DMS153 treated with DMSO at 0.1 percent for 48 hours (cell line): ENCODE measurements at regions not wholly inside any gene's neighbourhood (a gene's known extent, or its start where the extent isn't known, plus 50 kb on each side); places are given as distances from the start of the nearest gene placed in this dataset.
"Not testable (repeated sequence)": the region's sequence is repeated elsewhere in the genome, so short reads cannot be mapped to it uniquely, and the experiment has no call there.

Experiments
- DNase-seq: peaks from one replicate; lab custom pipeline; 2025; ENCODE audit not compliant: unreplicated experiment; lab: John Stamatoyannopoulos, UW

DNA sequence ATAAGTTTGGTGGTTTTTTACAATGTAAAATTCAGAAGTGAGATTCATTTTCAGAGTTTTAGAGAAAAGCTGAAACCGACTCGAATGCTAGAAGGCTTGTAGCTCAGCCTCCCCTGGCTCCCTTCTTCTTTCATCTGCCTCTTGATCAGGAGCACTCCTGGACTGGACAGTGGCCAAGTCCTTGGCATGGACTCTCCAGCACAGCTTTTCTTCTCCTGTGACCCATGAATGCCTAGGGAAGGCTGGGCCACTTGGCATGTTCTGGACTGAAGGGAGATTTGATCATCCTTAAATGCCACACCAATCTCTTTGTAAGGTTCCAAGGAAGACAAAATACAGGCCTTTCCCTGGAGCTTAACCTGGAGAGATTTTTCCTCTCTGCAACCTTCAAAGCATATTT lies 384.0 kb upstream of the SASH1 start:
- no peak for DNase-seq

- no peak for DNase-seq
Measured at GRCh38 chr6:147961481-147962141, 381.0 kb upstream of the SASH1 start.

- not testable (repeated sequence) for DNase-seq
Measured at GRCh38 chr6:147965448-147965847, 377.2 kb upstream of the SASH1 start.

DNA sequence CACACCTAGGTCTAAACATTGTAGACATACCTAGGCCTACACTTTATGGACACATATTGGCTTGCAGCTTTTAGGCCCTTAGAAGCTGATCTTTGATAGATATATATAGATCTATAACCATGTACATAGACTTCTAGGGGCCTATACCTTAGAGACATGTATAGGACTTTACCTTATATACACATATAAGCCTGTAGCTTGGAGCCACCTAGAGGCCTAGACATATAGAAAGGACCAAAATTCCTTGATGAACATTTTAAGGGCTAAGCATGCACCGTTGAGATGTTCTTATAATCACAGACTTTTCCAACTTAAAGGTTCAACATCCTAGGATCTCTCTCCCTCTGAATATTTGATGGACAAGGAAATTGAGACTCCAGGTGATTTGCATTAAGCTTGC lies 371.7 kb upstream of the SASH1 start:
- DNase-seq = no peak

DNA sequence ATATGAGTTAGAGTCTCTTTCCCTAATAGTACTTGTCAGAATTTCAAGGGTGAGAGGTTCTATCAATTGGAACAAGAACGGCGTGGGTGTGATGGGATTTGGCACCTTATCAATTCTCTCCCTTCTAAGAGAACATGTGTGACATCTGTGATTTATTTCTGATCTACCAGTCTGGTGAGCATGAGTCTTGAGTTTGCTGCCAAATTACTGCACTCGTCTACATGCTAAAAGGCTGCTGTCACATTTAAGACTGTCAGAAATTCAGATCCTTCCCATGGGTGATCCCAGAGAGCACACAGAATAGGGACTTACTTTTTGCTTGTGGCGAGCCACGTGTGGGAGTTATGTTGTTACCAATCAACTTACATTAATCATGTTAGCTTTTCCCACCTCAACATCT lies 370.2 kb upstream of the SASH1 start:
- DNase-seq = no peak

GRCh38 chr6:147973806-147974205 lies 368.8 kb upstream of the SASH1 start:
- no peak for DNase-seq

DNA sequence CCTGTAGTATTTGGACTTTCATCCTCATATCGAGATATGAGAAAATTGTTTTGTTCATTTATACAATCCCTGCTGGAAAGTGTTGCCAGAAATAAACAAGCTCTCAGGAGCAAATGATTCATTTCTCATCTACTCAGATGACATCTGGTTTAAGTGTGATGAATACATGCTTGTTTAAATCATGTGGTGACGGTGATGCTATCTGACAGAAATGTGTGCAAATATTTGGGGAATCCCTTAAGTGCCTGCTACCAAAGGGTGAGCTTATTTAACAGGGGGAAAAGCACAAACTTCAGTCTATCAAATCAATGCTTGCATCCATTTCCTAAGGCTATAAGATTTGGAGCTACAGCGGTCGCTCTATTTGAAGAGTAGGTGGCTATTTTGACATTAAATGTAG lies 368.3 kb upstream of the SASH1 start:
- DNase-seq = peak; percentile 16

- DNase-seq = no peak
Measured at GRCh38 chr6:147977851-147978465, 364.7 kb upstream of the SASH1 start.

GRCh38 chr6:147979966-147980365 lies 362.7 kb upstream of the SASH1 start:
- DNase-seq = no peak

GRCh38 chr6:147983581-147984366 lies 358.9 kb upstream of the SASH1 start:
- no peak for DNase-seq

GRCh38 chr6:147986846-147987245 lies 355.8 kb upstream of the SASH1 start:
- no peak for DNase-seq

DNA sequence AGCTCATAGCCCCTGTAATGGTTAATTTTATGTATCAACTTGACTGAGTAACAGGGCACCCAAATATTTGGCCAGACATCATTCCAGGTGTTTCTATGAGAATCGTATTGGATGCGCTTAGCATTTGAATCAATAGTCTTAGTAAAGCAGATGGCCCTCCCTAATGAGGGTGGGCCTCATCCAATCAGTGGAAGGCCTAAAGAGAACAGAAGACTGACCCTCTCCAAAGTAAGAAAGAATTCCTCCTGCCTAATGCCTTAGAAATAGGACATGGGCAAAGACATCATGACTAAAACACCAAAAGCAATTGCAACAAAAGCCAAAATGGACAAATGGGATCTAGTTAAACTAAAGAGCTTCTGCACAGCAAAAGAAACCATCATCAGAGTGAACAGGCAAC lies 352.5 kb upstream of the SASH1 start:
- no peak for DNase-seq

GRCh38 chr6:147991961-147992360 lies 350.7 kb upstream of the SASH1 start:
- DNase-seq = no peak

GRCh38 chr6:147999001-147999540 lies 343.6 kb upstream of the SASH1 start:
- DNase-seq = no peak

DNA sequence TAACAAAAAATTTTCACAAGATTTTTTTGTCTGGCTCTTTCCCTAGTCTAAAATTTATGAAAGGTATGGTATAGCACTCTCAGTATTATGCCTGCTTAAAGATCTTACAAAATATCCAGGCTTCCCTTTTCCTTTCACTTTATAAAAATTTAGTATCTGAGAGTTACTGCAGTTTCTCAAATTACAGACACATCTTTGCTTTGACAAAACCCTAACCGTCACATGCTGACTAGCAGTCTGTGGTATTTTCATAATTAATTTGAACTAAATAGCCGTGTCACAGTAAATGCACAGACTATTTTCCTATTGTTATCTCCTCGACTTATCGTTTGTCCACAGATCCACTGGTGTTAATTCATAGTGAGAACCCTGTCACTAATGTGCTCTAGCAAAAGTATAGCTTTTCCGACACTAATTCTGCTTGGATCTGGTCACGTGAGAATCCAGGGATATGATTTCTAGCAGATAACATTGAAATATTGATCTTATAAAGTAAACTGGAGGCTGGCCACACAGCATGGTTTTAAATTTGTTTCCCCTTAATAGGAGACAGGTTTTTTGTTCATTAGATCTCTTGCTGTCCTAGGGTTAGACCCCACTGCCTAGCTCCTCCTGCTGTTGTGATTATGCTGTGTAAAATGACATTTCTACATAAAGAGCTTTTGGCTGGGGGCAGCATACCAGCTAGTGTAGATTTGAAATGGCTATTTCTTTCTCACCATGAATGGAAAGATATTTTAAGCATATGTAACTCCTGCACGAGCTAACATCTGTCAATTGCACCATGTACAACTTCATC lies 340.6 kb upstream of the SASH1 start:
- no peak for DNase-seq

GRCh38 chr6:148004651-148005050 lies 338.0 kb upstream of the SASH1 start:
- DNase-seq = no peak

- DNase-seq = no peak
Measured at GRCh38 chr6:148005806-148006205, 336.8 kb upstream of the SASH1 start.

- not testable (repeated sequence) for DNase-seq
Measured at GRCh38 chr6:148010516-148010915, 332.1 kb upstream of the SASH1 start.

GRCh38 chr6:148016013-148016412 lies 326.6 kb upstream of the SASH1 start:
- DNase-seq = no peak

GRCh38 chr6:148021165-148021564 lies 321.5 kb upstream of the SASH1 start:
- no peak for DNase-seq

DNA sequence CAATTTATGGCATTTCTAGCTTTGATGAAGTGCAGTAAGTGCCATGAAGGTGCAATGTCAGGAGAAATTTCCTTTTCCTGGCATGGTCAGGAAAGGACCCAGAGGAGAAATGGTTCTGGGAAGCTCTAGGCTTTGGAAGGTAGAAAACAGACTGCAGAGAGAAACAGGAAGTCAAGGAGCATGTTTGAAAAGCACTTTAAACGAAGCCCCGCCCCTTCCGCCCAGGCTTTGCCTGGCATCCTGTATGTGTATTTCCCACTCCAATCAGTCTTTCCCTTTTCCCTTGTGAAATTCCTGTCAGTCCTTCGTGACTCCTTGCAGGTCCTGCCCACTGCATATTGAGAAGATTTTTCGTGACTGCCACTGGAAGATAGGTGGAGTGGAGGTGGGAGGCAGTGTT lies 320.9 kb upstream of the SASH1 start:
- DNase-seq = peak; percentile 26
